HL-60 (cell line): ENCODE measurements at regions not wholly inside any gene's neighbourhood (a gene's known extent, or its start where the extent isn't known, plus 50 kb on each side); places are given as distances from the start of the nearest gene placed in this dataset.
"Not testable (repeated sequence)": the region's sequence is repeated elsewhere in the genome, so short reads cannot be mapped to it uniquely, and the experiment has no call there.

Source experiments
- DNase-seq, 2 experiments: peaks; one replicate each; pipeline ENCODE4 v3.0.0-alpha.2; 2010 to 2020; ENCODE audit warnings: low read depth in 1 of 2, low spot score in 1 of 2
- H3K27ac ChIP-seq: fragments of 250-450 bp; sonication (Bioruptor Pico); replicated peaks from 2 replicates; pipeline ENCODE4 v1.5.1; 2020; ENCODE audit warnings: mild to moderate bottlenecking, moderate library complexity
- H3K27me3 ChIP-seq: fragments of 250-450 bp; sonication (Bioruptor Pico); 2 replicates; pipeline ENCODE4 v1.5.1; 2021; ENCODE audit warnings: mild to moderate bottlenecking, moderate library complexity; ENCODE audit not compliant: insufficient read depth, poor library complexity, severe bottlenecking
- H3K4me3 ChIP-seq: replicated peaks from 2 replicates; pipeline ENCODE4 v1.5.1; 2011; ENCODE audit warnings: mild to moderate bottlenecking, control low read depth, low read length; ENCODE audit not compliant: insufficient read depth
- GABPA ChIP-seq: IDR thresholded peaks from 2 replicates; pipeline ENCODE4 v1.6.1; 2012; ENCODE audit warnings: low read depth
- POLR2AphosphoS5 ChIP-seq: IDR thresholded peaks from 2 replicates; pipeline ENCODE4 v1.6.1; 2012; ENCODE audit warnings: low read depth
- SPI1 ChIP-seq: IDR thresholded peaks from 2 replicates; pipeline ENCODE4 v1.6.1; 2012; ENCODE audit warnings: low read depth, mild to moderate bottlenecking, borderline replicate concordance
- TF ChIP-seq, protein P1 (sequence below): IDR thresholded peaks from one replicate; pipeline ENCODE4 v1.5.1; 2011; ENCODE audit warnings: low read length, control low read depth, inconsistent platforms; ENCODE audit not compliant: insufficient read depth
- TF ChIP-seq, protein P2 (sequence below): IDR thresholded peaks from 2 replicates; pipeline ENCODE4 v1.6.1; 2012; ENCODE audit warnings: low read depth; ENCODE audit not compliant: insufficient replicate concordance

DNA sequence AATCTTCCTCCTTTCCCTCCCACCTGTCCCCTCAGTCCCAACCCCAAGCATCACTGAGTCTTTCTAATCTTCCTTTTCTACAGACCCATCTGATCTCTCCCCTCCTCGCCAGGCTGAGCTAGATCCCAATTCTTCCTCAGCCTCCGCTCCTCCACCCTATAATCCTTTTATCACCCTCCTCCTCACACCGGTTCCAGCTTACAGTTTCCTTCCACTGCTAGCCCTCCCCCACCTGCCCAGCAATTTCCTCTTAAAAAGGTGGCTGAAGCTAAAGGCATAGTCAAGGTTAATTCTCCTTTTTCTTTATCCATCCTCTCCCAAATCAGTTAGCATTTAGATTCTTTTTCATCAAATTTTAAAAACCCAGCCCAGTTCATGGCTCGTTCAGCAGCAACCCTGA, 470.6 kb upstream of the NUDT12 start:
- H3K4me3 ChIP-seq, DNase-seq, H3K27ac ChIP-seq, H3K27me3 ChIP-seq: not testable (repeated sequence)

DNA sequence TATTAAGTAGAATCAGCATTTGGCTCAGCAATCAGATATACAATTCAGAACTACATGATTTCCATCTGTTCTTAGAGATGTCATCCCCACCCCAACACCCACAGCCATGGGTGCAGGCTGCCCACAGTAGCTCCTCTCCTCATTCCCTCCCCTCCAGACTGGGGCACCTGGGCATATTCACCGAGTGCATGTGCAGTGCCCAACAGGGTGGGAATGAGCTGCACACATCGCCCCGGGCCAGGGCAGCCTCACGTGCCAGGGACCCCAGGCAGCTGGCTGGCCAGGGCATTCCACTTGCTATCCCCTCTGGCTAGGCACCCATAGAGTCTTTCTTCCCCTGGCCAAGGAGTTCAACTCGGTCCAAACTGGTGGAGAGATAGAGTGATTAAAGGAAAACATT, 461.9 kb upstream of the NUDT12 start:
- no peak overlapping the region for H3K27ac ChIP-seq
- DNase-seq, result no peak
- TF ChIP-seq, protein P1, sequence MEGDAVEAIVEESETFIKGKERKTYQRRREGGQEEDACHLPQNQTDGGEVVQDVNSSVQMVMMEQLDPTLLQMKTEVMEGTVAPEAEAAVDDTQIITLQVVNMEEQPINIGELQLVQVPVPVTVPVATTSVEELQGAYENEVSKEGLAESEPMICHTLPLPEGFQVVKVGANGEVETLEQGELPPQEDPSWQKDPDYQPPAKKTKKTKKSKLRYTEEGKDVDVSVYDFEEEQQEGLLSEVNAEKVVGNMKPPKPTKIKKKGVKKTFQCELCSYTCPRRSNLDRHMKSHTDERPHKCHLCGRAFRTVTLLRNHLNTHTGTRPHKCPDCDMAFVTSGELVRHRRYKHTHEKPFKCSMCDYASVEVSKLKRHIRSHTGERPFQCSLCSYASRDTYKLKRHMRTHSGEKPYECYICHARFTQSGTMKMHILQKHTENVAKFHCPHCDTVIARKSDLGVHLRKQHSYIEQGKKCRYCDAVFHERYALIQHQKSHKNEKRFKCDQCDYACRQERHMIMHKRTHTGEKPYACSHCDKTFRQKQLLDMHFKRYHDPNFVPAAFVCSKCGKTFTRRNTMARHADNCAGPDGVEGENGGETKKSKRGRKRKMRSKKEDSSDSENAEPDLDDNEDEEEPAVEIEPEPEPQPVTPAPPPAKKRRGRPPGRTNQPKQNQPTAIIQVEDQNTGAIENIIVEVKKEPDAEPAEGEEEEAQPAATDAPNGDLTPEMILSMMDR, result no peak
- TF ChIP-seq SPI1 (no peak), POLR2AphosphoS5 (no peak), GABPA (no peak)
- TF ChIP-seq, protein P2, sequence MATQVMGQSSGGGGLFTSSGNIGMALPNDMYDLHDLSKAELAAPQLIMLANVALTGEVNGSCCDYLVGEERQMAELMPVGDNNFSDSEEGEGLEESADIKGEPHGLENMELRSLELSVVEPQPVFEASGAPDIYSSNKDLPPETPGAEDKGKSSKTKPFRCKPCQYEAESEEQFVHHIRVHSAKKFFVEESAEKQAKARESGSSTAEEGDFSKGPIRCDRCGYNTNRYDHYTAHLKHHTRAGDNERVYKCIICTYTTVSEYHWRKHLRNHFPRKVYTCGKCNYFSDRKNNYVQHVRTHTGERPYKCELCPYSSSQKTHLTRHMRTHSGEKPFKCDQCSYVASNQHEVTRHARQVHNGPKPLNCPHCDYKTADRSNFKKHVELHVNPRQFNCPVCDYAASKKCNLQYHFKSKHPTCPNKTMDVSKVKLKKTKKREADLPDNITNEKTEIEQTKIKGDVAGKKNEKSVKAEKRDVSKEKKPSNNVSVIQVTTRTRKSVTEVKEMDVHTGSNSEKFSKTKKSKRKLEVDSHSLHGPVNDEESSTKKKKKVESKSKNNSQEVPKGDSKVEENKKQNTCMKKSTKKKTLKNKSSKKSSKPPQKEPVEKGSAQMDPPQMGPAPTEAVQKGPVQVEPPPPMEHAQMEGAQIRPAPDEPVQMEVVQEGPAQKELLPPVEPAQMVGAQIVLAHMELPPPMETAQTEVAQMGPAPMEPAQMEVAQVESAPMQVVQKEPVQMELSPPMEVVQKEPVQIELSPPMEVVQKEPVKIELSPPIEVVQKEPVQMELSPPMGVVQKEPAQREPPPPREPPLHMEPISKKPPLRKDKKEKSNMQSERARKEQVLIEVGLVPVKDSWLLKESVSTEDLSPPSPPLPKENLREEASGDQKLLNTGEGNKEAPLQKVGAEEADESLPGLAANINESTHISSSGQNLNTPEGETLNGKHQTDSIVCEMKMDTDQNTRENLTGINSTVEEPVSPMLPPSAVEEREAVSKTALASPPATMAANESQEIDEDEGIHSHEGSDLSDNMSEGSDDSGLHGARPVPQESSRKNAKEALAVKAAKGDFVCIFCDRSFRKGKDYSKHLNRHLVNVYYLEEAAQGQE, result no peak
- H3K27me3 ChIP-seq, result no peaks in the 10 kb centered on the region
- no peak overlapping the region for H3K4me3 ChIP-seq

DNA sequence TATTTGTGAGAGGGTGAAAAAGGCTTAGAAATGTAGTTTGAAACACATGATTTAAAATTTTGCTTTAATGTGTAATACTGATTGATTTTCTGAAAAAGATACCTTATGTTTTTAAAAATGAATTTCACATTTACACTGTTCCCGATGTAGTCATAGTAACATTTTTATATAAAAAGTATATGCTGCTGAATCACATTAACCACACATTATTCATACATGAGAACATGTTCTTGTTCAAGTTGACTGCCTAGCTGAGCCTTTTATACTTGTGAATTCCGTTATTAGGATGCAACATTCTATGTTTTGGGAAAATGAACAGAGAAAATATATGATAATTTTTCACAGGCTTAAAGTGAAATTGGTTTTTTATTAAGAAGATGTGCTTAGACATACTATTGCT, 461.1 kb upstream of the NUDT12 start:
- no peaks in the 10 kb centered on the region for H3K27me3 ChIP-seq
- no peak for TF ChIP-seq SPI1
- no peak for TF ChIP-seq POLR2AphosphoS5
- TF ChIP-seq, protein P1, result no peak
- TF ChIP-seq, protein P2, result no peak
- no peak for TF ChIP-seq GABPA
- no peak for DNase-seq
- no peak overlapping the region for H3K4me3 ChIP-seq
- H3K27ac ChIP-seq, result no peak overlapping the region

DNA sequence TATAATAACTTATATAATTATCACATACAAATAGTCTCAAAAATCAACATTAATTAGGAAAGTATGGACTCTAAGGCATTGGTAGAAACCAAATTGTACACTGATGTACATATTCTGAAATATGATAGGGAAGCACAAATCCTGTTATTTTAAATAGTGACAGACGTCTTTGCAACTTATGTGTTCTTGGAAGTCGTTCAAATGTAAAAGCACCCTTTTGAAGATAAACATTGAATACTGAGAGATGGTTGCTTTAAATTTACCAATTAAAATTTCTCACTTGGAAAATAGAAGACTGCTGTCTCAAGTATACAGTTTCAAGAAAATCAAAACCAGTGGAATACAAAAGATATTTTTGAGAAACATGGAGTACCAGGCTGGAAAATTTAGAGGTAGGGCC, 457.4 kb upstream of the NUDT12 start:
- TF ChIP-seq, protein P1, result no peak
- TF ChIP-seq POLR2AphosphoS5 (no peak), SPI1 (no peak), GABPA (no peak)
- TF ChIP-seq, protein P2, result no peak
- no peaks in the 10 kb centered on the region for H3K27me3 ChIP-seq
- no peak overlapping the region for H3K27ac ChIP-seq
- no peak overlapping the region for H3K4me3 ChIP-seq
- DNase-seq, result no peak
